Naive thymus-derived CD4-positive, alpha-beta T cell (primary cell): ENCODE measurements at regions not wholly inside any gene's neighbourhood (a gene's known extent, or its start where the extent isn't known, plus 50 kb on each side); places are given as distances from the start of the nearest gene placed in this dataset.

Source experiments
- ATAC-seq: fragments of 150-1000 bp; cut with Tn5 transposase; 2 replicates; pipeline ENCODE4 v1.10.0; 2021; ENCODE audit warnings: mild to moderate bottlenecking, moderate library complexity
- CTCF ChIA-PET: fragments of 350-600 bp; sonication (Branson Sonifier 250); formaldehyde crosslinking; loops from one replicate; lab custom pipeline; 2021; ENCODE audit warnings: antibody characterized with exemption; lab: Charles Lee
- POLR2A ChIA-PET: fragments of 350-600 bp; sonication (Branson Sonifier 250); formaldehyde crosslinking; loops from one replicate; lab custom pipeline; 2021; ENCODE audit warnings: antibody characterized with exemption, inconsistent platforms; lab: Charles Lee
- DNase-seq, 9 donors: peaks; one replicate each; pipeline versions ENCODE4 v3.0.0 to v3.0.0-alpha.2; 2020 to 2022; ENCODE audit warnings: mixed read lengths in 1 of 9
- H3K27ac ChIP-seq: one replicate; pipeline ENCODE4 v1.7.0; 2013; ENCODE audit warnings: mild to moderate bottlenecking, low read depth, low read length, moderate library complexity
- H3K27me3 ChIP-seq, 2 donors: one replicate each; pipeline ENCODE4 v1.7.0; 2013; ENCODE audit warnings: low read length in 2 of 2, mild to moderate bottlenecking in 2 of 2, moderate library complexity in 2 of 2; ENCODE audit not compliant: control insufficient read depth in 2 of 2, insufficient read depth in 2 of 2
- H3K36me3 ChIP-seq, 3 experiments: 1 replicate in 2 of 3; 2 replicates in 1 of 3; pipeline ENCODE4 v1.7.0; 2013; ENCODE audit warnings: low read length in 3 of 3, mild to moderate bottlenecking in 3 of 3, moderate library complexity in 1 of 3; ENCODE audit not compliant: insufficient read depth in 3 of 3, control insufficient read depth in 2 of 3
- H3K4me1 ChIP-seq, 2 donors: one replicate each; pipeline ENCODE4 v1.7.0; 2013; ENCODE audit warnings: low read length in 2 of 2, mild to moderate bottlenecking in 2 of 2, moderate library complexity in 1 of 2; ENCODE audit not compliant: control insufficient read depth in 2 of 2, insufficient read depth in 2 of 2
- H3K4me3 ChIP-seq: 2 replicates; pipeline ENCODE4 v1.7.0; 2013; ENCODE audit warnings: mild to moderate bottlenecking, low read length
- H3K9me3 ChIP-seq, 3 experiments: 1 replicate in 2 of 3; 2 replicates in 1 of 3; pipeline ENCODE4 v1.7.0; 2013; ENCODE audit warnings: low read length in 3 of 3; ENCODE audit not compliant: control insufficient read depth in 2 of 3
- H3K27ac Mint-ChIP-seq, 9 donors: one replicate each; pipeline ENCODE4 v1.8.0; 2020 to 2022; ENCODE audit warnings: mixed read lengths in 9 of 9, mild to moderate bottlenecking in 8 of 9, moderate library complexity in 5 of 9, inconsistent platforms in 2 of 9
- H3K27me3 Mint-ChIP-seq, 5 donors: one replicate each; pipeline ENCODE4 v1.8.0; 2021 to 2022; ENCODE audit warnings: mixed read lengths in 5 of 5, mild to moderate bottlenecking in 1 of 5
- H3K36me3 Mint-ChIP-seq, 5 donors: one replicate each; pipeline ENCODE4 v1.8.0; 2020 to 2022; ENCODE audit warnings: mixed read lengths in 5 of 5, mild to moderate bottlenecking in 3 of 5, inconsistent platforms in 1 of 5
- H3K4me1 Mint-ChIP-seq, 7 donors: one replicate each; pipeline ENCODE4 v1.8.0; 2020 to 2022; ENCODE audit warnings: mixed read lengths in 7 of 7, mild to moderate bottlenecking in 3 of 7, inconsistent platforms in 1 of 7
- H3K4me3 Mint-ChIP-seq, 10 donors: one replicate each; pipeline ENCODE4 v1.8.0; 2020 to 2022; ENCODE audit warnings: mild to moderate bottlenecking in 10 of 10, mixed read lengths in 10 of 10, moderate library complexity in 6 of 10, inconsistent platforms in 2 of 10
- H3K9me3 Mint-ChIP-seq, 11 donors: one replicate each; pipeline ENCODE4 v1.8.0; 2020 to 2022; ENCODE audit warnings: mixed read lengths in 11 of 11, mild to moderate bottlenecking in 4 of 11, inconsistent platforms in 1 of 11, moderate library complexity in 1 of 11
- intact Hi-C, 2 donors: fragments of 100-400 bp; cut with micrococcal nuclease; formaldehyde crosslinking; loops; one replicate each; pipeline ENCODE4 v1.15.1; 2023

GRCh38 chr18:2381539-2381938, 189.8 kb downstream of the METTL4 start:
- Mint-ChIP-seq H3K4me3 (no peak overlapping the region), H3K27ac (no peak overlapping the region), H3K9me3 (peaks cover 0 to 15% (median 5%) of the 10 kb centered on the region in 11 donors), H3K36me3 (no peaks in the 10 kb centered on the region), H3K27me3 (peaks cover 12 to 34% (median 28%) of the 10 kb centered on the region in 5 donors), H3K4me1 (no peaks in the 10 kb centered on the region)
- intact Hi-C loops, result no loop called here
- ChIA-PET CTCF (no interaction called here), POLR2A (no interaction called here)
- Histone ChIP-seq H3K4me3 (no peak overlapping the region), H3K36me3 (no peaks in the 10 kb centered on the region), H3K9me3 (no peaks in the 10 kb centered on the region), H3K4me1 (no peaks in the 10 kb centered on the region), H3K27me3 (peaks cover 0 to 9% of the 10 kb centered on the region in 2 donors), H3K27ac (no peak overlapping the region)
- DNase-seq (no peak), ATAC-seq (no peak)

GRCh38 chr18:2387588-2387987, 183.7 kb downstream of the METTL4 start:
- DNase-seq (no peak), ATAC-seq (no peak)
- Histone ChIP-seq H3K4me1 (no peaks in the 10 kb centered on the region), H3K36me3 (no peaks in the 10 kb centered on the region), H3K27me3 (peaks cover 0 to 3% of the 10 kb centered on the region in 2 donors), H3K4me3 (no peak overlapping the region), H3K27ac (no peak overlapping the region), H3K9me3 (no peaks in the 10 kb centered on the region)
- Mint-ChIP-seq H3K36me3 (peaks cover 0 to 5% (median 0%) of the 10 kb centered on the region in 5 donors), H3K27ac (no peak overlapping the region), H3K4me3 (no peak overlapping the region), H3K4me1 (no peaks in the 10 kb centered on the region), H3K27me3 (peaks cover 0 to 29% (median 12%) of the 10 kb centered on the region in 5 donors), H3K9me3 (peaks cover 0 to 31% (median 8%) of the 10 kb centered on the region in 11 donors)
- POLR2A ChIA-PET, result no interaction called here
- intact Hi-C loops, result no loop called here
- CTCF ChIA-PET, result no interaction called here

GRCh38 chr18:2390158-2390557, 181.1 kb downstream of the METTL4 start:
- no peaks in the 10 kb centered on the region for H3K27me3 ChIP-seq
- H3K4me3 Mint-ChIP-seq, result no peak overlapping the region
- H3K36me3 ChIP-seq, result no peaks in the 10 kb centered on the region
- ATAC-seq, result no peak
- H3K9me3 Mint-ChIP-seq, result peaks cover 0 to 30% (median 7%) of the 10 kb centered on the region in 11 donors
- DNase-seq, result no peak
- H3K27ac Mint-ChIP-seq, result no peak overlapping the region
- CTCF ChIA-PET, result no interaction called here
- H3K4me1 ChIP-seq, result no peaks in the 10 kb centered on the region
- H3K9me3 ChIP-seq, result no peaks in the 10 kb centered on the region
- intact Hi-C loops, result no loop called here
- POLR2A ChIA-PET, result no interaction called here
- peaks cover 0 to 5% (median 0%) of the 10 kb centered on the region in 5 donors for H3K36me3 Mint-ChIP-seq
- H3K4me1 Mint-ChIP-seq, result no peaks in the 10 kb centered on the region
- peaks cover 4 to 36% (median 21%) of the 10 kb centered on the region in 5 donors for H3K27me3 Mint-ChIP-seq
- no peak overlapping the region for H3K27ac ChIP-seq
- H3K4me3 ChIP-seq, result no peak overlapping the region

GRCh38 chr18:2391470-2391869, 179.8 kb downstream of the METTL4 start:
- no peaks in the 10 kb centered on the region for H3K4me1 Mint-ChIP-seq
- CTCF ChIA-PET, result no interaction called here
- ATAC-seq, result no peak
- H3K9me3 Mint-ChIP-seq, result peaks cover 0 to 20% (median 4%) of the 10 kb centered on the region in 11 donors
- no peak overlapping the region for H3K27ac ChIP-seq
- no peak overlapping the region for H3K4me3 ChIP-seq
- no peaks in the 10 kb centered on the region for H3K4me1 ChIP-seq
- H3K36me3 ChIP-seq, result no peaks in the 10 kb centered on the region
- peaks cover 0 to 5% (median 0%) of the 10 kb centered on the region in 5 donors for H3K36me3 Mint-ChIP-seq
- peaks cover 5 to 38% (median 21%) of the 10 kb centered on the region in 5 donors for H3K27me3 Mint-ChIP-seq
- no peak overlapping the region for H3K4me3 Mint-ChIP-seq
- POLR2A ChIA-PET, result no interaction called here
- no peak for DNase-seq
- intact Hi-C loops, result no loop called here
- no peaks in the 10 kb centered on the region for H3K27me3 ChIP-seq
- H3K27ac Mint-ChIP-seq, result no peak overlapping the region
- H3K9me3 ChIP-seq, result no peaks in the 10 kb centered on the region

GRCh38 chr18:2392446-2392845, 178.9 kb downstream of the METTL4 start:
- H3K4me1 Mint-ChIP-seq, result no peaks in the 10 kb centered on the region
- intact Hi-C loops, result no loop called here

GRCh38 chr18:2394684-2395083, 176.6 kb downstream of the METTL4 start:
- DNase-seq (no peak), ATAC-seq (no peak)
- no peak overlapping the region for H3K27ac Mint-ChIP-seq
- H3K4me1 Mint-ChIP-seq, result no peaks in the 10 kb centered on the region
- H3K9me3 ChIP-seq, result no peaks in the 10 kb centered on the region
- H3K36me3 ChIP-seq, result no peaks in the 10 kb centered on the region
- intact Hi-C loops, result no loop called here
- no peaks in the 10 kb centered on the region for H3K27me3 ChIP-seq
- no peaks in the 10 kb centered on the region for H3K9me3 Mint-ChIP-seq
- CTCF ChIA-PET, result no interaction called here
- no peaks in the 10 kb centered on the region for H3K36me3 Mint-ChIP-seq
- no peak overlapping the region for H3K4me3 Mint-ChIP-seq
- H3K4me1 ChIP-seq, result no peaks in the 10 kb centered on the region
- H3K4me3 ChIP-seq, result no peak overlapping the region
- peaks cover 10 to 38% (median 15%) of the 10 kb centered on the region in 5 donors for H3K27me3 Mint-ChIP-seq
- POLR2A ChIA-PET, result no interaction called here
- no peak overlapping the region for H3K27ac ChIP-seq

More at GRCh38 chr18:2392446-2392845, 178.9 kb downstream of the METTL4 start:
- Mint-ChIP-seq H3K27ac (no peak overlapping the region), H3K9me3 (peaks cover 0 to 11% (median 3%) of the 10 kb centered on the region in 11 donors), H3K4me3 (no peak overlapping the region), H3K36me3 (peaks cover 0 to 3% (median 0%) of the 10 kb centered on the region in 5 donors), H3K27me3 (peaks cover 6 to 41% (median 21%) of the 10 kb centered on the region in 5 donors)
- Histone ChIP-seq H3K27ac (no peak overlapping the region), H3K27me3 (no peaks in the 10 kb centered on the region), H3K9me3 (no peaks in the 10 kb centered on the region), H3K4me1 (no peaks in the 10 kb centered on the region), H3K36me3 (no peaks in the 10 kb centered on the region), H3K4me3 (no peak overlapping the region)
- ATAC-seq, result no peak
- DNase-seq, result no peak
- ChIA-PET CTCF (no interaction called here), POLR2A (no interaction called here)

GRCh38 chr18:2395427-2396161, 175.7 kb downstream of the METTL4 start:
- peaks cover 13 to 33% (median 15%) of the 10 kb centered on the region in 5 donors for H3K27me3 Mint-ChIP-seq
- H3K4me3 Mint-ChIP-seq, result no peak overlapping the region
- Histone ChIP-seq H3K27me3 (no peaks in the 10 kb centered on the region), H3K36me3 (no peaks in the 10 kb centered on the region), H3K4me1 (no peaks in the 10 kb centered on the region), H3K4me3 (no peak overlapping the region), H3K9me3 (no peaks in the 10 kb centered on the region), H3K27ac (no peak overlapping the region)
- POLR2A ChIA-PET, result no interaction called here
- peak overlapping the region in 1 of 9 donors; percentile 14 for H3K27ac Mint-ChIP-seq
- intact Hi-C loops, result no loop called here
- ATAC-seq, result no peak
- no peaks in the 10 kb centered on the region for H3K36me3 Mint-ChIP-seq
- peaks cover 0 to 2% (median 0%) of the 10 kb centered on the region in 7 donors for H3K4me1 Mint-ChIP-seq
- no peaks in the 10 kb centered on the region for H3K9me3 Mint-ChIP-seq
- CTCF ChIA-PET, result interaction anchor here (0.5 kb wide), 1 partner anchor 291 kb away, joined by 4 read pairs; no protein-coding TSS in a partner anchor
- no peak for DNase-seq
